HG02943 (cell line): ENCODE measurements at regions not wholly inside any gene's neighbourhood (a gene's known extent, or its start where the extent isn't known, plus 50 kb on each side); places are given as distances from the start of the nearest gene placed in this dataset.

ENCODE experiments used
- ATAC-seq: cut with Tn5 transposase; IDR thresholded peaks from one replicate; pipeline ENCODE4 v1.9.1; 2021; ENCODE audit warnings: mild to moderate bottlenecking, low read depth, moderate library complexity; ENCODE audit not compliant: unreplicated experiment

- ATAC-seq, result no peak
These were observed 252.6 kb upstream of the IGFBP3 start for GRCh38 chr7:46173476-46174195.

- no peak for ATAC-seq
These were observed 249.7 kb upstream of the IGFBP3 start for GRCh38 chr7:46170792-46171191.

GRCh38 chr7:46170021-46170420, 248.9 kb upstream of the IGFBP3 start:
- no peak for ATAC-seq

- ATAC-seq, result no peak
These were observed 248.3 kb upstream of the IGFBP3 start for GRCh38 chr7:46169384-46169755.

GRCh38 chr7:46168671-46169383, 247.8 kb upstream of the IGFBP3 start:
- ATAC-seq, result no peak

- no peak for ATAC-seq
These were observed 247.2 kb upstream of the IGFBP3 start for GRCh38 chr7:46168231-46168630.

- ATAC-seq, result no peak
These were observed 244.2 kb upstream of the IGFBP3 start for GRCh38 chr7:46165276-46165675.

GRCh38 chr7:46164629-46165028, 243.6 kb upstream of the IGFBP3 start:
- no peak for ATAC-seq

GRCh38 chr7:46163246-46163645, 242.2 kb upstream of the IGFBP3 start:
- ATAC-seq, result no peak

- ATAC-seq, result no peak
These were observed 241.5 kb upstream of the IGFBP3 start for GRCh38 chr7:46162609-46163008.

GRCh38 chr7:46160861-46161260, 239.8 kb upstream of the IGFBP3 start:
- no peak for ATAC-seq

- ATAC-seq, result no peak
These were observed 236.9 kb upstream of the IGFBP3 start for GRCh38 chr7:46157931-46158330.

GRCh38 chr7:46157404-46157803, 236.3 kb upstream of the IGFBP3 start:
- no peak for ATAC-seq

- no peak for ATAC-seq
These were observed 235.8 kb upstream of the IGFBP3 start for GRCh38 chr7:46156853-46157252.

GRCh38 chr7:46156086-46156485, 235.0 kb upstream of the IGFBP3 start:
- ATAC-seq, result no peak

GRCh38 chr7:46155367-46155766, 234.3 kb upstream of the IGFBP3 start:
- ATAC-seq, result no peak

- ATAC-seq, result no peak
These were observed 233.1 kb upstream of the IGFBP3 start for GRCh38 chr7:46153951-46154787.

GRCh38 chr7:46153583-46153950, 232.5 kb upstream of the IGFBP3 start:
- ATAC-seq, result no peak

- ATAC-seq, result no peak
These were observed 231.6 kb upstream of the IGFBP3 start for GRCh38 chr7:46152696-46153095.

- no peak for ATAC-seq
These were observed 229.6 kb upstream of the IGFBP3 start for GRCh38 chr7:46150721-46151120.

- ATAC-seq, result no peak
These were observed 229.1 kb upstream of the IGFBP3 start for GRCh38 chr7:46150202-46150601.
